ENCODE measurements at regions not wholly inside any gene's neighbourhood (a gene's known extent, or its start where the extent isn't known, plus 50 kb on each side); places are given as distances from the start of the nearest gene placed in this dataset.

DNA sequence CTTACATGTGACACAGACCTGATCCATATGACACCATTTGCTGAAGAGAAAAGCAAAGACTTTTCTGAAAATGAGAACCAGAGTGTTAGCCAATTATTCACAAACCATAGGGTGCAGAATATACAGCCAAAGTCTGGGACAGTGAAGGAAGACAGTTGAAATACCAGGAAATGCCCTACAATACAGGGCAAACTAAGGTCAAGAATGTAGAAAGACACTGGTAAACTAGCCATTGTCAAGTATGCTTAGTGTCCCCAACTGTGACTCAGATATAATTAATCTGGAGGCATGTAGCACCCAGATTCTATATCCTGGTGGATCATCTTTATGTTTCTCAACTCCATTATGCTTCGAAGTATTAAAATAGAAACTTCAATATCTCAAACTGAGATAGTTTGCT lies 200.9 kb upstream of the FSTL5 start:
- no peak for TF ChIP-seq EZH2 (IDR thresholded peaks at IDR 0.05; ENCODE audit: insufficient read depth, poor library complexity, severe bottlenecking)
- no peak for TF ChIP-seq EZH2phosphoT487 (IDR thresholded peaks at IDR 0.05; ENCODE audit: insufficient read depth, low read depth)
